H1 (cell line): ENCODE measurements at regions not wholly inside any gene's neighbourhood (a gene's known extent, or its start where the extent isn't known, plus 50 kb on each side); places are given as distances from the start of the nearest gene placed in this dataset.

ENCODE experiments used
- CTCF ChIA-PET: fragments of 300-600 bp; sonication (Branson Sonifier 250); formaldehyde crosslinking; loops from one replicate; lab custom pipeline; 2021; ENCODE audit not compliant: partially characterized antibody; lab: Charles Lee
- POLR2A ChIA-PET: fragments of 300-600 bp; sonication (Branson Sonifier 250); formaldehyde crosslinking; loops from one replicate; lab custom pipeline; 2021; ENCODE audit warnings: inconsistent platforms; ENCODE audit not compliant: partially characterized antibody; lab: Charles Lee
- DNase-seq, 2 experiments: peaks; one replicate each; pipeline versions ENCODE4 v3.0.0 to v3.0.0-alpha.2; 2010 to 2022; ENCODE audit warnings: low spot score in 2 of 2, low read depth in 1 of 2, mixed read lengths in 1 of 2
- FAIRE-seq: peaks from 2 replicates; lab custom pipeline; 2011; peaks lifted over from hg19 to GRCh38; lab: Jason Lieb, UNC
- H2AFZ ChIP-seq: 2 replicates; pipeline ENCODE4 v1.8.1; 2012; ENCODE audit warnings: low read length, inconsistent platforms
- H2AK5ac ChIP-seq: 2 replicates; pipeline ENCODE4 v1.6.1; 2013; ENCODE audit warnings: low read depth, low read length
- H2BK120ac ChIP-seq: replicated peaks from 2 replicates; pipeline ENCODE3; 2013; ENCODE audit warnings: low read depth, low read length, inconsistent platforms
- H2BK12ac ChIP-seq: 2 replicates; pipeline ENCODE4 v1.6.1; 2013; ENCODE audit warnings: low read depth, low read length
- H2BK15ac ChIP-seq: 2 replicates; pipeline ENCODE4 v1.6.1; 2013; ENCODE audit warnings: low read length
- H2BK20ac ChIP-seq: 2 replicates; pipeline ENCODE4 v1.6.1; 2013; ENCODE audit warnings: low read length
- H2BK5ac ChIP-seq: 2 replicates; pipeline ENCODE4 v1.6.1; 2013; ENCODE audit warnings: low read depth, low read length
- H3K14ac ChIP-seq: 2 replicates; pipeline ENCODE4 v1.6.1; 2013; ENCODE audit warnings: inconsistent platforms; ENCODE audit not compliant: insufficient read length
- H3K18ac ChIP-seq: 2 replicates; pipeline ENCODE4 v1.6.1; 2013; ENCODE audit warnings: low read length; ENCODE audit errors: extremely low read depth
- H3K23ac ChIP-seq: 2 replicates; pipeline ENCODE4 v1.6.1; 2013; ENCODE audit warnings: inconsistent platforms; ENCODE audit not compliant: insufficient read length
- H3K23me2 ChIP-seq: 2 replicates; pipeline ENCODE4 v1.6.1; 2013; ENCODE audit warnings: low read depth, low read length
- H3K27ac ChIP-seq: 2 replicates; pipeline ENCODE4 v1.6.1; 2011; ENCODE audit warnings: low read depth, low read length, inconsistent platforms
- H3K27me3 ChIP-seq, 4 experiments: replicated peaks in 1 of 4; 1 replicate in 1 of 4; 2 replicates in 3 of 4; pipeline versions ENCODE4 v1.6.1 to v1.8.1; 2011 to 2013; ENCODE audit warnings: low read length in 3 of 4, mild to moderate bottlenecking in 3 of 4, inconsistent platforms in 2 of 4, mixed read lengths in 2 of 4, moderate library complexity in 1 of 4; ENCODE audit not compliant: control insufficient read depth in 3 of 4, insufficient read depth in 3 of 4; ENCODE audit errors: extremely low read depth in 1 of 4
- H3K36me3 ChIP-seq, 4 experiments: 2 replicates each; pipeline versions ENCODE4 v1.6.1 to v1.8.1; 2011 to 2013; ENCODE audit warnings: mild to moderate bottlenecking in 4 of 4, low read length in 3 of 4, moderate library complexity in 2 of 4, control low read depth in 1 of 4, inconsistent platforms in 1 of 4; ENCODE audit not compliant: insufficient read depth in 4 of 4, control insufficient read depth in 2 of 4
- H3K4ac ChIP-seq: replicated peaks from 2 replicates; pipeline ENCODE3; 2013; ENCODE audit warnings: low read length, low read depth, mixed read lengths, inconsistent platforms; ENCODE audit not compliant: insufficient read length
- H3K4me1 ChIP-seq, 4 experiments: replicated peaks in 1 of 4; 1 replicate in 1 of 4; 2 replicates in 3 of 4; pipeline versions ENCODE4 v1.6.1 to v1.8.1; 2011 to 2013; ENCODE audit warnings: low read length in 3 of 4, inconsistent platforms in 2 of 4, mixed read lengths in 1 of 4; ENCODE audit not compliant: insufficient read depth in 4 of 4, control insufficient read depth in 3 of 4
- H3K4me2 ChIP-seq, 2 experiments: 2 replicates each; pipeline versions ENCODE4 v1.6.1 to v1.8.1; 2011 to 2013; ENCODE audit warnings: low read depth in 2 of 2, low read length in 2 of 2, control low read depth in 1 of 2, inconsistent platforms in 1 of 2, mild to moderate bottlenecking in 1 of 2; ENCODE audit not compliant: insufficient read depth in 1 of 2
- H3K4me3 ChIP-seq, 4 experiments: fragments of 200-600, 300-600 bp in 1 of 4; sonication (generic), shearing (Covaris generic), sonication (Bioruptor Twin) in 1 of 4; 2 replicates each; pipeline versions ENCODE4 v1.5.1 to v1.8.1; 2011 to 2016; ENCODE audit warnings: low read length in 4 of 4, low read depth in 3 of 4, control low read depth in 2 of 4, inconsistent platforms in 2 of 4, mild to moderate bottlenecking in 2 of 4, mixed read lengths in 1 of 4, moderate library complexity in 1 of 4; ENCODE audit not compliant: insufficient read depth in 2 of 4; ENCODE audit errors: extremely low read depth in 1 of 4
- H3K56ac ChIP-seq: replicated peaks from 2 replicates; pipeline ENCODE3; 2013; ENCODE audit warnings: low read depth, mild to moderate bottlenecking, mixed read lengths, low read length, inconsistent platforms; ENCODE audit not compliant: insufficient read length
- H3K79me1 ChIP-seq: 2 replicates; pipeline ENCODE4 v1.6.1; 2013; ENCODE audit warnings: low read depth, low read length, control low read depth
- H3K79me2 ChIP-seq, 2 experiments: 2 replicates each; pipeline versions ENCODE4 v1.6.1 to v1.8.1; 2012 to 2013; ENCODE audit warnings: low read length in 2 of 2, mild to moderate bottlenecking in 2 of 2, inconsistent platforms in 1 of 2; ENCODE audit not compliant: insufficient read depth in 2 of 2, control insufficient read depth in 1 of 2
- H3K9ac ChIP-seq, 4 experiments: replicated peaks in 1 of 4; 1 replicate in 1 of 4; 2 replicates in 3 of 4; pipeline versions ENCODE4 v1.6.1 to v1.8.1; 2011 to 2013; ENCODE audit warnings: low read depth in 3 of 4, low read length in 3 of 4, control low read depth in 2 of 4, mild to moderate bottlenecking in 2 of 4, moderate library complexity in 2 of 4, inconsistent platforms in 1 of 4; ENCODE audit errors: extremely low read depth in 1 of 4
- H3K9me3 ChIP-seq, 2 experiments: 2 replicates each; pipeline versions ENCODE4 v1.6.1 to v1.8.1; 2012 to 2013; ENCODE audit warnings: mild to moderate bottlenecking in 2 of 2, moderate library complexity in 2 of 2, control low read depth in 1 of 2, inconsistent platforms in 1 of 2, low read depth in 1 of 2, low read length in 1 of 2, mixed read lengths in 1 of 2; ENCODE audit not compliant: insufficient read depth in 2 of 2
- H4K20me1 ChIP-seq, 2 experiments: replicated peaks in 1 of 2; 2 replicates each; pipeline versions ENCODE3 to v1.8.1; 2011 to 2013; ENCODE audit warnings: inconsistent platforms in 2 of 2, low read length in 2 of 2, mild to moderate bottlenecking in 1 of 2; ENCODE audit not compliant: insufficient read depth in 2 of 2, control insufficient read depth in 1 of 2
- H4K5ac ChIP-seq: 2 replicates; pipeline ENCODE4 v1.6.1; 2013; ENCODE audit warnings: low read length, low read depth, mixed read lengths, inconsistent platforms; ENCODE audit not compliant: insufficient read length
- H4K8ac ChIP-seq: 2 replicates; pipeline ENCODE4 v1.8.0; 2013; ENCODE audit warnings: mild to moderate bottlenecking, moderate library complexity, low read length, inconsistent platforms; ENCODE audit not compliant: insufficient read depth; ENCODE audit errors: extremely low read depth
- H4K91ac ChIP-seq: replicated peaks from 2 replicates; pipeline ENCODE3; 2013; ENCODE audit warnings: low read length, mixed read lengths, inconsistent platforms; ENCODE audit not compliant: insufficient read length
- ATF2 ChIP-seq: IDR thresholded peaks from 2 replicates; pipeline ENCODE4 v1.6.1; 2012; ENCODE audit warnings: low read length, inconsistent platforms
- CTCF ChIP-seq, 3 experiments: IDR thresholded peaks; 1 replicate in 2 of 3; 2 replicates in 1 of 3; pipeline versions ENCODE4 v1.5.1 to v1.6.1; 2011; ENCODE audit warnings: low read length in 3 of 3, mild to moderate bottlenecking in 3 of 3, inconsistent platforms in 2 of 3, low read depth in 1 of 3, moderate library complexity in 1 of 3; ENCODE audit not compliant: insufficient read depth in 1 of 3; ENCODE audit errors: control extremely low read depth in 1 of 3
- EGR1 ChIP-seq: IDR thresholded peaks from 2 replicates; pipeline ENCODE4 v1.6.1; 2011; ENCODE audit warnings: low read depth, low read length, borderline replicate concordance
- EP300 ChIP-seq, 2 experiments: IDR thresholded peaks; 1 replicate in 1 of 2; 2 replicates in 1 of 2; pipeline ENCODE4 v1.6.1; 2011 to 2012; ENCODE audit warnings: low read depth in 2 of 2, low read length in 2 of 2, mild to moderate bottlenecking in 2 of 2, borderline replicate concordance in 1 of 2, inconsistent platforms in 1 of 2, moderate library complexity in 1 of 2
- KDM5A ChIP-seq: fragments of 200-600 bp; IDR thresholded peaks from 2 replicates; pipeline ENCODE4 v1.7.1; 2012; ENCODE audit warnings: mild to moderate bottlenecking, low read length, inconsistent platforms, mixed read lengths
- POU5F1 ChIP-seq: IDR thresholded peaks from 2 replicates; pipeline ENCODE4 v1.6.1; 2011; ENCODE audit warnings: low read depth, mild to moderate bottlenecking, low read length, moderate library complexity
- SAP30 ChIP-seq: fragments of 300-600 bp; sonication (generic); IDR thresholded peaks from 2 replicates; pipeline ENCODE4 v1.7.1; 2012; ENCODE audit warnings: low read length, moderate library complexity, mild to moderate bottlenecking, inconsistent platforms; ENCODE audit not compliant: insufficient read depth, insufficient replicate concordance
- TBP ChIP-seq: IDR thresholded peaks from 2 replicates; pipeline ENCODE4 v1.6.1; 2011; ENCODE audit warnings: low read depth, low read length, improper control_type of control experiment
- TEAD4 ChIP-seq: IDR thresholded peaks from 2 replicates; pipeline ENCODE4 v1.6.1; 2012; ENCODE audit warnings: low read depth, low read length, inconsistent platforms, mixed read lengths
- WGBS, 2 experiments: shearing (Covaris generic) in 1 of 2; methylation state at CpG; one replicate each; pipeline versions ENCODE4 v1.1.6 to v1.1.7; 2013 to 2015; ENCODE audit warnings: low lambda C conversion rate in 2 of 2, mixed read lengths in 2 of 2, inconsistent platforms in 1 of 2, low coverage in 1 of 2, missing lambda C conversion rate in 1 of 2; ENCODE audit not compliant: insufficient replicate concordance in 2 of 2, insufficient coverage in 1 of 2, insufficient read length in 1 of 2; ENCODE audit errors: extremely low coverage in 1 of 2, missing lambda C conversion rate in 1 of 2; 5-methylcytosine and 5-hydroxymethylcytosine counted together

- Histone ChIP-seq H2BK20ac (no peak overlapping the region), H2BK12ac (no peak overlapping the region), H3K36me3 (no peaks in the 10 kb centered on the region), H2AFZ (no peak overlapping the region), H3K4ac (no peak overlapping the region), H3K14ac (no peak overlapping the region), H3K56ac (no peak overlapping the region), H3K23me2 (no peaks in the 10 kb centered on the region), H2AK5ac (no peak overlapping the region), H3K4me1 (no peaks in the 10 kb centered on the region), H3K9me3 (no peaks in the 10 kb centered on the region), H3K79me1 (no peaks in the 10 kb centered on the region), H2BK5ac (no peak overlapping the region), H4K8ac (no peak overlapping the region), H2BK15ac (no peak overlapping the region), H3K27me3 (no peaks in the 10 kb centered on the region), H3K79me2 (no peaks in the 10 kb centered on the region), H2BK120ac (no peak overlapping the region), H3K18ac (no peak overlapping the region), H3K27ac (no peak overlapping the region), H4K91ac (no peak overlapping the region), H3K4me3 (no peak overlapping the region), H3K23ac (no peak overlapping the region), H3K9ac (no peak overlapping the region), H4K20me1 (no peaks in the 10 kb centered on the region), H4K5ac (no peak overlapping the region), H3K4me2 (no peak overlapping the region)
- no peak for TF ChIP-seq EGR1
- TF ChIP-seq POU5F1 = no peak
- no peak for TF ChIP-seq CTCF (IDR thresholded peaks at IDR 0.05; ENCODE audit: control extremely low read depth in 1 of 3, insufficient read depth in 1 of 3, low read depth in 1 of 3, low read length in 3 of 3)
- TF ChIP-seq TBP = no peak
- no peak for TF ChIP-seq KDM5A
- TF ChIP-seq SAP30 = no peak
- no peak for TF ChIP-seq ATF2
- TF ChIP-seq EP300 (IDR thresholded peaks at IDR 0.05; ENCODE audit: borderline replicate concordance in 1 of 2, low read depth in 2 of 2, low read length in 2 of 2) = no peak
- no peak for TF ChIP-seq TEAD4
- DNase-seq (no peak), FAIRE-seq (no peak)
- 66% methylated on average over 4 of the region's 4 CpGs; no CpG with 5 or more reads in 1 of the 2 experiments for WGBS, 2 experiments
- CTCF ChIA-PET = no interaction called here
- POLR2A ChIA-PET = no interaction called here
Measured at GRCh38 chr18:64653068-64653467, 504.2 kb upstream of the LINC00305 start.
